ENCODE measurements at regions not wholly inside any gene's neighbourhood (a gene's known extent, or its start where the extent isn't known, plus 50 kb on each side); places are given as distances from the start of the nearest gene placed in this dataset.

GRCh38 chr2:52884761-52885352, 882.7 kb upstream of the CHAC2 start:
- Histone ChIP-seq H3K9ac (ENCODE audit: low read length) (no peak overlapping the region), H3K27me3 (ENCODE audit: low read length) (no peaks in the 10 kb centered on the region), H3K36me3 (ENCODE audit: low read length) (no peaks in the 10 kb centered on the region), H3K4me2 (ENCODE audit: low read depth, low read length, poor library complexity, severe bottlenecking) (no peak overlapping the region), H3K79me2 (ENCODE audit: insufficient read depth, low read length) (no peaks in the 10 kb centered on the region), H3K4me3 (ENCODE audit: insufficient read depth, low read length, poor library complexity, severe bottlenecking) (no peak overlapping the region), H3K9me2 (replicated peaks; ENCODE audit: insufficient read depth, low read length) (no peaks in the 10 kb centered on the region), H3F3A (ENCODE audit: insufficient read depth) (no peaks in the 10 kb centered on the region), H3K9me3 (ENCODE audit: insufficient read depth, low read length) (no peaks in the 10 kb centered on the region), H2AFZ (ENCODE audit: low read depth, low read length, severe bottlenecking) (no peak overlapping the region), H4K20me1 (ENCODE audit: low read depth, low read length) (no peaks in the 10 kb centered on the region), H3K27ac (ENCODE audit: low read depth, low read length) (no peak overlapping the region)
- TF ChIP-seq, protein P1, sequence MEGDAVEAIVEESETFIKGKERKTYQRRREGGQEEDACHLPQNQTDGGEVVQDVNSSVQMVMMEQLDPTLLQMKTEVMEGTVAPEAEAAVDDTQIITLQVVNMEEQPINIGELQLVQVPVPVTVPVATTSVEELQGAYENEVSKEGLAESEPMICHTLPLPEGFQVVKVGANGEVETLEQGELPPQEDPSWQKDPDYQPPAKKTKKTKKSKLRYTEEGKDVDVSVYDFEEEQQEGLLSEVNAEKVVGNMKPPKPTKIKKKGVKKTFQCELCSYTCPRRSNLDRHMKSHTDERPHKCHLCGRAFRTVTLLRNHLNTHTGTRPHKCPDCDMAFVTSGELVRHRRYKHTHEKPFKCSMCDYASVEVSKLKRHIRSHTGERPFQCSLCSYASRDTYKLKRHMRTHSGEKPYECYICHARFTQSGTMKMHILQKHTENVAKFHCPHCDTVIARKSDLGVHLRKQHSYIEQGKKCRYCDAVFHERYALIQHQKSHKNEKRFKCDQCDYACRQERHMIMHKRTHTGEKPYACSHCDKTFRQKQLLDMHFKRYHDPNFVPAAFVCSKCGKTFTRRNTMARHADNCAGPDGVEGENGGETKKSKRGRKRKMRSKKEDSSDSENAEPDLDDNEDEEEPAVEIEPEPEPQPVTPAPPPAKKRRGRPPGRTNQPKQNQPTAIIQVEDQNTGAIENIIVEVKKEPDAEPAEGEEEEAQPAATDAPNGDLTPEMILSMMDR (IDR thresholded peaks at IDR 0.05; ENCODE audit: insufficient read depth, low read length, poor library complexity, severe bottlenecking): no peak
- no peak for TF ChIP-seq EZH2phosphoT487 (conservative IDR thresholded peaks at IDR 0.05; ENCODE audit: low read length)

DNA sequence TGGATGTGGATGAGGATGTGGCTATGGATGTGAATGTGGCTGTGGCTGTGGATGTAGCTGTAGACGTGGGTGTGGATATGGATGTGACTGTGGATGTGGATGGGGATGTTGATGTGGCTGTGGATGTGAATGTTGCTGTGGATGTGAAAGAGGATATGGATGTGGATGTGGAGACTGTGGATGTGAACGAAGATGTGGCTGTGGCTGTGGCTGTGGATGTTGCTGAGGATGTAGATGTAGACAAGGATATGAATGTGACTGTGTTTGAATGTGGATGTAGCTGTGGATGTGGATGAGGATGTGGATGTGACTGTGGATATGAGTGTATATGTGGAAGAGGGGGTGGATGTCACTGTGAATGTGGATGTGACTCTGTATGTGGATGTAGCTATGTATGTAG, 884.6 kb upstream of the CHAC2 start:
- H3K9ac ChIP-seq (ENCODE audit: low read length): no peak overlapping the region
- H3K36me3 ChIP-seq (ENCODE audit: low read length): no peaks in the 10 kb centered on the region
- H3K79me2 ChIP-seq (ENCODE audit: insufficient read depth, low read length): no peaks in the 10 kb centered on the region
- no peaks in the 10 kb centered on the region for H3K9me3 ChIP-seq (ENCODE audit: insufficient read depth, low read length)
- no peaks in the 10 kb centered on the region for H3F3A ChIP-seq (ENCODE audit: insufficient read depth)
- no peaks in the 10 kb centered on the region for H3K9me2 ChIP-seq (replicated peaks; ENCODE audit: insufficient read depth, low read length)
- TF ChIP-seq, protein P1 (IDR thresholded peaks at IDR 0.05; ENCODE audit: insufficient read depth, low read length, poor library complexity, severe bottlenecking): no peak
- TF ChIP-seq EZH2phosphoT487 (conservative IDR thresholded peaks at IDR 0.05; ENCODE audit: low read length): no peak
- H4K20me1 ChIP-seq (ENCODE audit: low read depth, low read length): no peaks in the 10 kb centered on the region
- no peaks in the 10 kb centered on the region for H3K27me3 ChIP-seq (ENCODE audit: low read length)
- no peak overlapping the region for H2AFZ ChIP-seq (ENCODE audit: low read depth, low read length, severe bottlenecking)
- no peak overlapping the region for H3K4me2 ChIP-seq (ENCODE audit: low read depth, low read length, poor library complexity, severe bottlenecking)
- H3K27ac ChIP-seq (ENCODE audit: low read depth, low read length): no peak overlapping the region
- no peak overlapping the region for H3K4me3 ChIP-seq (ENCODE audit: insufficient read depth, low read length, poor library complexity, severe bottlenecking)

GRCh38 chr2:52881606-52882005, 886.0 kb upstream of the CHAC2 start:
- Histone ChIP-seq H3K9me2 (replicated peaks; ENCODE audit: insufficient read depth, low read length) (no peaks in the 10 kb centered on the region), H3K79me2 (ENCODE audit: insufficient read depth, low read length) (no peaks in the 10 kb centered on the region), H2AFZ (ENCODE audit: low read depth, low read length, severe bottlenecking) (no peak overlapping the region), H3K27me3 (ENCODE audit: low read length) (no peaks in the 10 kb centered on the region), H3K9ac (ENCODE audit: low read length) (no peak overlapping the region), H3F3A (ENCODE audit: insufficient read depth) (no peaks in the 10 kb centered on the region), H3K9me3 (ENCODE audit: insufficient read depth, low read length) (no peaks in the 10 kb centered on the region), H3K27ac (ENCODE audit: low read depth, low read length) (no peak overlapping the region), H4K20me1 (ENCODE audit: low read depth, low read length) (no peaks in the 10 kb centered on the region), H3K36me3 (ENCODE audit: low read length) (no peaks in the 10 kb centered on the region), H3K4me3 (ENCODE audit: insufficient read depth, low read length, poor library complexity, severe bottlenecking) (no peak overlapping the region), H3K4me2 (ENCODE audit: low read depth, low read length, poor library complexity, severe bottlenecking) (no peak overlapping the region)
- no peak for TF ChIP-seq EZH2phosphoT487 (conservative IDR thresholded peaks at IDR 0.05; ENCODE audit: low read length)
- TF ChIP-seq, protein P1 (IDR thresholded peaks at IDR 0.05; ENCODE audit: insufficient read depth, low read length, poor library complexity, severe bottlenecking): no peak

Data from SU-DHL-6 (cell line).